ENCODE measurements at regions not wholly inside any gene's neighbourhood (a gene's known extent, or its start where the extent isn't known, plus 50 kb on each side); places are given as distances from the start of the nearest gene placed in this dataset.

- DNase-seq (ENCODE audit: low read depth): no peak
Observed at GRCh38 chr12:45549337-45549902, 180.1 kb upstream of the ARID2 start.

GRCh38 chr12:45553204-45553603 is 176.3 kb upstream of the ARID2 start:
- no peak for DNase-seq (ENCODE audit: low read depth)

GRCh38 chr12:45557016-45557415 is 172.5 kb upstream of the ARID2 start:
- DNase-seq (ENCODE audit: low read depth): no peak

- DNase-seq (ENCODE audit: low read depth): no peak
Observed at GRCh38 chr12:45558353-45558752, 171.2 kb upstream of the ARID2 start.

- DNase-seq (ENCODE audit: low read depth): no peak
Observed at GRCh38 chr12:45559537-45559936, 170.0 kb upstream of the ARID2 start.

DNA sequence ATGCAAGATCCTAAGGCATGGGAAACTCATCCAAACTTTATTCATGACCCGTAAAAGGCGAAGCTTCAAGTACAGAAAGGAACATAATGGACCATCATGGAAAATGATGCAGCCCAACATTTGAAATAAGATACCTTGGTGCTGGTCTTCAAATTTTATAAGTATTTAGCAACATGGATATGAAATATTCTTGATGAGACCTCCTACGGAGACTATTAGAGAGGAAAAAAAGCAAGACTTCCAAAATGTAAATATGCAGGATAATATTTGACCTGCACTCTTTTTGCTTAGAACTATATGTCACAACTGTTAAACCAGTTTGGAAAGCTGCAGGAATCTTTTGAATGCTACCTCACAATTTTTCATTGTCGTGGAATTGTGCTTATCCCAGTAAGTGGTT is 168.8 kb upstream of the ARID2 start:
- no peak for DNase-seq (ENCODE audit: low read depth)

DNA sequence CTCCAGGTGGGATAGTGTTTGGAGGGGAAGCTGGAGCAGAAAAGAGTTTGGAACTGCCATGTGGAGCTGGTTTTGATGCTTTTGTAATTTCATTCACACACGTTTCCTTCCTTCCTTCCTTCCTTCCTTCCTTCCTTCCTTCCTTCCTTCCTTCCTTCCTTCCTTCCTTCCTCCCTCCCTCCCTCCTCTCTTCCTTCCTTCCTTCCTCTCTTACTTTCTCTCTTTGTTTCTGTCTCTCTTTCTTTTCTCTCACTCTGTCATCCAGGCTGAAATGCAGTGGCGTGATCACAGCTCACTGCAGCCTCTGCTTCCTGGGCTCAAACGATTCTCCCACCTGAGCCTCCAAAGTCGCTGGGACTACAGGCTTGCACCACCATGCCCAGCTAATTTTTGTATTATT is 168.0 kb upstream of the ARID2 start:
- DNase-seq (ENCODE audit: low read depth): no peak

DNA sequence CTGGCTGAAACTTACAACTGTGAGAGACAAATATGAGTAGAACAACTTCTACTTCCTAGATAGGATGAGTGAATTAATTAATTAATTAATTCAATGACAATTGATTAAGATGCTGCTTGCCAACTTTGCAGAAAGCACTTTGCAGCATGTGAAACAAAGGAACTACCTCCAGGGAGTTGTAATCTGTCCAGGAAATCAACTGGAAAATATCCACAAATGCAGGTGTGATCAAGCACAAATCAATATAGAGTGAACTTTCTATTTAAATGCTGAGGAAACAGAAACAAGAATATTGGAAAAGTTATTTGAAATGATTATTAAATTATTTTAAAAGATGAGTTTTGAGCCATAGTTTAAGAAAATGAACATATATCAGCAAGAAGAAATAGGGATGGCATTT is 163.9 kb upstream of the ARID2 start:
- no peak for DNase-seq (ENCODE audit: low read depth)

DNA sequence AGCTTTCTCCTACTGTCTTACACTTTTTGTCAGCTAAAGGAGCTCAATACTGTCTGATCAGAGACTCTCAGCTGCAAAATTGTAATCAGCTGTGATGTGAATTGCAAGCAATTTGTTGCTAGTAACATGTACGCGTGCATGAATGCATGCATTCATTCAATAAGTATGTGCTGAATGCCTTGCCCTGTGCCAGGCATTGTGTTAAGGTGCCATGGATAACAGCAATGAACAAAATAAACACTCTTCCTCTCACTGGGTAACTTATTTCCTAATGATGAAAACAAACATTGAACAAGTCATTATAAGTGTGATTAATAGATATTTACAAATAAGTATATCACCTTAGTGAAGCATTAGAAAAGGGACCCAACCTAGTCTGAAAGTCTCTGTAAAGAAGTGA is 163.2 kb upstream of the ARID2 start:
- DNase-seq (ENCODE audit: low read depth): no peak

DNA sequence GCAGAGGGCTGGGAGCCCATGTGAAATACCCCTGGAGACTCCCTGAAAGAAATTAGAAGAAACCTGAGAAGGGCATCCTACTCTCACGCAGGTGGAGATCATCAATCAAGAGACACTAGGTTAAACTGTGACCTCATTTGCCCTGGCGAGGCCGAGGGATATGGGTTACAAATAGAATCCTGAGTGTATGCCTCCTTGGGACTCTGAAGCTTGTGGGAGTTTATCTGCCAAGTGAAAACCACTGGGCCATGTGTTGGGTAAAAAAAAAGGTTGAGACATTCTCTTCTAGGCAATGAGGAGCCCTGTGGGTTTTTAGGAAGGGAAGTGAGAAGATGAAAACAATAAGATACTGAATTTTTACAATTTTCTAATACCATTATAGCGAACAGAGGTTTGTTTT is 160.7 kb upstream of the ARID2 start:
- DNase-seq (ENCODE audit: low read depth): no peak

GRCh38 chr12:45570501-45570900 is 159.0 kb upstream of the ARID2 start:
- DNase-seq (ENCODE audit: low read depth): no peak

GRCh38 chr12:45572114-45572513 is 157.4 kb upstream of the ARID2 start:
- no peak for DNase-seq (ENCODE audit: low read depth)

GRCh38 chr12:45575417-45575816 is 154.1 kb upstream of the ARID2 start:
- no peak for DNase-seq (ENCODE audit: low read depth)

DNA sequence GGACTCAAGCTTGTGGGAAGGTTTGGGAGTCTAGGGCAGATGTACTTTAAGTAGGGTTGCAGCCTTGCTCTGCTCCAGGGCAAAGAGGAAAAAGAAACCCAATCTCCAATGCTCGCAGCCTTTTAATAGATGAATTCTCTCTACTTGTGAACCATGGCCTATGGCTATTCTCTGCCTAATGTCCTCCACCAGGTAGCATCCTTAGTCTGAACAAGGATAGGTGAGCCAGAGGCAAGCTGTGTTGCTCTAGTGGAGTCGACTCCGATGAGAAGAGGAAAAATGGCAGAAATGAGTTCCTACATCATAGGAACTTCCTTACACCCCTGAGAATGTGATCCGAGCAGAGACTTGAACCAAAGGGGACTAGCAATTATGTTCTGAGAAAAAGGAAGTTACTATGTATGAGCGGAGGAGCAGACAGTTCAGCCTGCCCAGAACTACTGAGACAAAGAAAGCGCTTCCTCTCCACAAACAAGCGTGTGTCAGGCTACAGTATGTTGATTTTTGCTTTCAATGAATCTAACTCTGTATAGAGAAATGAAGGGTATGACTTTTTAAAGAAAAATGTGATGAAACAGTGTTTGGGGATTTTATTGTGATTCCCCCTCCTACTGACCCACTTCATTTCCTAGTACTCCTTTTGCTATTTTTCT is 153.6 kb upstream of the ARID2 start:
- DNase-seq (ENCODE audit: low read depth): no peak

GRCh38 chr12:45577844-45578399 is 151.6 kb upstream of the ARID2 start:
- no peak for DNase-seq (ENCODE audit: low read depth)

GRCh38 chr12:45580356-45580969 is 149.0 kb upstream of the ARID2 start:
- DNase-seq (ENCODE audit: low read depth): no peak

GRCh38 chr12:45581112-45581511 is 148.4 kb upstream of the ARID2 start:
- no peak for DNase-seq (ENCODE audit: low read depth)

GRCh38 chr12:45582536-45582935 is 147.0 kb upstream of the ARID2 start:
- DNase-seq (ENCODE audit: low read depth): no peak

GRCh38 chr12:45582986-45583659 is 146.4 kb upstream of the ARID2 start:
- DNase-seq (ENCODE audit: low read depth): no peak

DNA sequence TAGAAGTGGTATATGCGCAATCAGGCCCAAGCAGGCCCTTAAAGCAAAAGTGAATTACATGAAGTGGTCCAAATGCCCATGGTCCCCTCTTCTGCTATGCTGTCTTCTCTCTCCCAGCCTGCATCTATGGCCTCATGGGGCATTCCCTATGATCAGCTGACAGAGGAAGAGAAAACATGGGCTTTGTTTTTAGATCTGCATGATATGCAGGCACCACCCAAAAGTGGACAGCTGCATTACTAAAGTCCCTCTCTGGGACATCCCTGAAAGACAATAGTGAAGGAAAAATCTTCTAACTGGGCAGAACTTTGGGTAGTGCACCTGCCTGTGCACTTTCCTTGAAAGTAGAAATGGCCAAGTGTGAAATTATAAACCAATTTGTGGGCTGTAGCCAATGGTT is 145.2 kb upstream of the ARID2 start:
- DNase-seq (ENCODE audit: low read depth): no peak

DNA sequence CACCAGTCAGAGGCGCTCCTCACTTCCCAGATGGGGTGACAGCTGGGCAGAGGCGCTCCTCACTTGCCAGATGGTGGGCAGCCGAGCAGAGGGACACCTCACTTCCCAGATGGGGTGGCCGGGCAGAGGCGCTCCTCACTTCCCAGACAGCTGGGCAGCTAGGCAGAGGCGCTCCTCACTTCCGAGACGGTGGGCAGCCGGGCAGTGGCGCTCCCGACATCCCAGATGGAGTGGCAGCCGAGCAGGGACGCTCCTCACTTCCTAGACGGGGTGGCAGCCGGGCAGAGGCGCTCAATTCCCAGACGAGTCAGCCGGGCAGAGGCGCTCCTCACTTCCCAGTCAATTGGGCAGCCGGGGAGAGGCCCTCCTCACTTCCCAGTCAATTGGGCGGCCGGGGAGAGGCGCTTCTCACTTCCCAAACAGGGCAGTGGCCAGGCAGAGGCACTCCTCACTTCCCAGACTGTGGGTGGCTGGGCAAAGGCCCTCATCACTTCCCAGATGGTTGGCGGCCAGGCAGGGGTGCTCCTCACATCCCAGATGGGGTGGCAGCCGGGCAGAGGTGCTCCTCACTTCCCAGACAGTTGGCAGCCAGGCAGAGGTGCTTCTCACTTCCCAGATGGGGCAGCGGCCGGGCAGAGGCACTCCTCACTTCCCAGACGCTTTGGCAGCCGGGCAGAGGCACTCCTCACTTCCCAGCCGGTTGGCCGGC is 143.8 kb upstream of the ARID2 start:
- no peak for DNase-seq (ENCODE audit: low read depth)

DNA sequence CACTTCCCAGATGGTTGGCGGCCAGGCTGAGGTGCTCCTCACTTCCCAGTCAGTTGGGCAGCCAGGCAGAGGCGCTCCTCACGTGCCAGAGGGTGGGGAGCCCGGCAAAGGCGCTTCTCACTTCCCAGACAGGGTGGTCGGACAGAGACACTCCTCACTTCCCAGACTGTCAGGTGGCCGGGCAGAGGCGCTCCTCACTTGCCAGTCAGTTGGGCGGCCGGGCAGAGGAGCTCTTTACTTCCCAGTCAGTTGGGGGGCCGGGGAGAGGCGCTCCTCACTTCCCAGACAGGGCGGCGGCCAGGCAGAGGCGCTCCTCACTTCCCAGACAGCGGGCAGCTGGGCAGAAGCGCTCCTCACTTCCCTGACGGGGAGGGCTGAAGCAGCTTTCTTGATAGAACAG is 143.0 kb upstream of the ARID2 start:
- DNase-seq (ENCODE audit: low read depth): no peak
